Aorta (tissue), 5 donors: ENCODE measurements at regions not wholly inside any gene's neighbourhood (a gene's known extent, or its start where the extent isn't known, plus 50 kb on each side); places are given as distances from the start of the nearest gene placed in this dataset.

Source experiments
- ATAC-seq: fragments of 200-7000 bp; cut with Tn5 transposase; one replicate; pipeline ENCODE4 v1.9.1; 2022; ENCODE audit warnings: moderate library complexity; ENCODE audit not compliant: low FRiP score
- DNase-seq, 2 donors: peaks; one replicate each; pipeline ENCODE4 v3.0.0-alpha.2; 2020
- H3K27ac ChIP-seq, 2 donors: one replicate each; pipeline ENCODE4 v1.5.1; 2013; ENCODE audit warnings: low read length in 2 of 2, mild to moderate bottlenecking in 2 of 2, moderate library complexity in 2 of 2, control low read depth in 1 of 2, inconsistent platforms in 1 of 2, low read depth in 1 of 2
- H3K27me3 ChIP-seq, 2 donors: one replicate each; pipeline ENCODE4 v1.6.1; 2013; ENCODE audit warnings: control low read depth in 1 of 2, low read length in 1 of 2, mild to moderate bottlenecking in 1 of 2, moderate library complexity in 1 of 2; ENCODE audit not compliant: insufficient read depth in 2 of 2, control insufficient read depth in 1 of 2
- H3K36me3 ChIP-seq, 2 donors: one replicate each; pipeline ENCODE4 v1.6.1; 2013; ENCODE audit warnings: control low read depth in 1 of 2, low read length in 1 of 2, mild to moderate bottlenecking in 1 of 2; ENCODE audit not compliant: insufficient read depth in 2 of 2, control insufficient read depth in 1 of 2
- H3K4me1 ChIP-seq, 2 donors: one replicate each; pipeline ENCODE4 v1.6.1; 2013; ENCODE audit warnings: low read length in 2 of 2, control low read depth in 1 of 2, mild to moderate bottlenecking in 1 of 2, moderate library complexity in 1 of 2; ENCODE audit not compliant: insufficient read depth in 2 of 2, control insufficient read depth in 1 of 2
- H3K4me3 ChIP-seq, 2 donors: one replicate each; pipeline ENCODE4 v1.5.1; 2013; ENCODE audit warnings: low read length in 2 of 2, control low read depth in 1 of 2, mild to moderate bottlenecking in 1 of 2
- H3K9me3 ChIP-seq: one replicate; pipeline ENCODE4 v1.6.1; 2013; ENCODE audit warnings: mild to moderate bottlenecking, low read length; ENCODE audit not compliant: control insufficient read depth
- WGBS, 2 donors: extraction: QIAGEN DNeasy Blood & Tissue Kit; methylation state at CpG; one replicate each; pipeline ENCODE4 v1.1.7; 2013; 5-methylcytosine and 5-hydroxymethylcytosine counted together
- intact Hi-C, 2 donors: fragments of 100-400 bp; cut with DNase I; formaldehyde crosslinking; loops; one replicate each; pipeline versions ENCODE4 v1.14.2 to v1.15.0; 2022
- donor health status: healthy with polysubstance abuse.
- donor health status: Bipolar disorder and iron deficiency.
- donor health status: DM: no; HTN: no; CAD: no.
- donor health status: DM: no; HTN: no; CAD: no.
- donor health status: DM: yes; HTN: yes; CAD: no.

GRCh38 chrX:8377041-8377440 lies 87.6 kb upstream of the VCX3B start:
- no peaks in the 10 kb centered on the region for H3K9me3 ChIP-seq
- intact Hi-C loops = no loop called here
- WGBS, 2 donors = 75 to 78% methylated on average over 1 of the region's 1 CpG
- no peak overlapping the region for H3K4me3 ChIP-seq
- H3K27ac ChIP-seq = no peak overlapping the region
- no peaks in the 10 kb centered on the region for H3K27me3 ChIP-seq
- ATAC-seq (no peak), DNase-seq (no peak)
- no peaks in the 10 kb centered on the region for H3K4me1 ChIP-seq
- H3K36me3 ChIP-seq = no peaks in the 10 kb centered on the region

- no peaks in the 10 kb centered on the region for H3K27me3 ChIP-seq
- H3K27ac ChIP-seq = no peak overlapping the region
- no peaks in the 10 kb centered on the region for H3K4me1 ChIP-seq
- DNase-seq = no peak
- no peak overlapping the region for H3K4me3 ChIP-seq
- no peaks in the 10 kb centered on the region for H3K36me3 ChIP-seq
- WGBS, 2 donors = 64 to 82% methylated on average over 2 of the region's 2 CpGs
- no peak for ATAC-seq
- intact Hi-C loops = no loop called here
- no peaks in the 10 kb centered on the region for H3K9me3 ChIP-seq
Measured at GRCh38 chrX:8390771-8391170, 73.9 kb upstream of the VCX3B start.

GRCh38 chrX:8403988-8404387 lies 60.6 kb upstream of the VCX3B start:
- no peak overlapping the region for H3K27ac ChIP-seq
- ATAC-seq = no peak

GRCh38 chrX:8404471-8404870 lies 60.2 kb upstream of the VCX3B start:
- Histone ChIP-seq H3K27me3 (no peaks in the 10 kb centered on the region), H3K4me3 (no peak overlapping the region)

More at GRCh38 chrX:8403988-8404387, 60.6 kb upstream of the VCX3B start:
- H3K4me3 ChIP-seq = no peak overlapping the region
- intact Hi-C loops = no loop called here
- no peak for DNase-seq
- no peaks in the 10 kb centered on the region for H3K36me3 ChIP-seq
- H3K4me1 ChIP-seq = no peaks in the 10 kb centered on the region
- 29 to 38% methylated on average over 5 of the region's 5 CpGs for WGBS, 2 donors
- no peaks in the 10 kb centered on the region for H3K27me3 ChIP-seq
- H3K9me3 ChIP-seq = no peaks in the 10 kb centered on the region

GRCh38 chrX:8404926-8405325 lies 59.7 kb upstream of the VCX3B start:
- 6 to 10% methylated on average over 2 of the region's 2 CpGs for WGBS, 2 donors
- Histone ChIP-seq H3K27ac (peak overlapping the region in 1 of 2 donors; percentile 51), H3K4me1 (no peaks in the 10 kb centered on the region), H3K27me3 (no peaks in the 10 kb centered on the region), H3K4me3 (no peak overlapping the region), H3K9me3 (no peaks in the 10 kb centered on the region), H3K36me3 (no peaks in the 10 kb centered on the region)
- DNase-seq (no peak), ATAC-seq (peak; percentile 26)
- intact Hi-C loops = no loop called here

More at GRCh38 chrX:8404471-8404870, 60.2 kb upstream of the VCX3B start:
- ATAC-seq (peak; percentile 62), DNase-seq (peak in 1 of 2 donors; percentile 67)
- intact Hi-C loops = no loop called here
- H3K9me3 ChIP-seq = no peaks in the 10 kb centered on the region
- H3K4me1 ChIP-seq = no peaks in the 10 kb centered on the region
- H3K27ac ChIP-seq = no peak overlapping the region
- H3K36me3 ChIP-seq = no peaks in the 10 kb centered on the region
- 5% methylated on average over 6 of the region's 6 CpGs for WGBS, 2 donors

- Histone ChIP-seq H3K27ac (no peak overlapping the region), H3K4me1 (no peaks in the 10 kb centered on the region), H3K27me3 (no peaks in the 10 kb centered on the region), H3K9me3 (no peaks in the 10 kb centered on the region), H3K36me3 (no peaks in the 10 kb centered on the region), H3K4me3 (no peak overlapping the region)
- 58 to 67% methylated on average over 7 of the region's 7 CpGs for WGBS, 2 donors
- no peak for DNase-seq
- no peak for ATAC-seq
- intact Hi-C loops = no loop called here
Measured at GRCh38 chrX:8405631-8406030, 59.0 kb upstream of the VCX3B start.

GRCh38 chrX:8413279-8413678 lies 51.4 kb upstream of the VCX3B start:
- intact Hi-C loops = loop anchor here in 1 of 2 donors (10.0 kb wide), 1 partner anchor 62 kb away; no protein-coding TSS in a partner anchor
- 61 to 64% methylated on average over 2 of the region's 2 CpGs for WGBS, 2 donors
- DNase-seq (no peak), ATAC-seq (no peak)
- no peaks in the 10 kb centered on the region for H3K36me3 ChIP-seq
- no peaks in the 10 kb centered on the region for H3K27me3 ChIP-seq
- H3K4me1 ChIP-seq = no peaks in the 10 kb centered on the region
- no peak overlapping the region for H3K4me3 ChIP-seq
- no peak overlapping the region for H3K27ac ChIP-seq
- no peaks in the 10 kb centered on the region for H3K9me3 ChIP-seq
